Common myeloid progenitor, CD34-positive (primary cell): ENCODE measurements at regions not wholly inside any gene's neighbourhood (a gene's known extent, or its start where the extent isn't known, plus 50 kb on each side); places are given as distances from the start of the nearest gene placed in this dataset.

ENCODE experiments used
- CTCF ChIA-PET: fragments of 350-600 bp; sonication (Branson Sonifier 250); formaldehyde crosslinking; loops from one replicate; lab custom pipeline; 2021; ENCODE audit warnings: antibody characterized with exemption; lab: Charles Lee
- POLR2A ChIA-PET: fragments of 350-600 bp; sonication (Branson Sonifier 250); formaldehyde crosslinking; loops from one replicate; lab custom pipeline; 2021; ENCODE audit warnings: antibody characterized with exemption; lab: Charles Lee
- DNase-seq, 3 donors: peaks; one replicate each; pipeline versions ENCODE4 v3.0.0 to v3.0.0-alpha.2; 2013
- H3K27ac ChIP-seq, 2 experiments: 1 replicate in 1 of 2; 2 replicates in 1 of 2; pipeline ENCODE4 v1.7.0; 2013; ENCODE audit warnings: inconsistent platforms in 2 of 2, low read length in 2 of 2, mild to moderate bottlenecking in 2 of 2, low read depth in 1 of 2, moderate library complexity in 1 of 2; ENCODE audit not compliant: severe bottlenecking in 2 of 2, insufficient read depth in 1 of 2, poor library complexity in 1 of 2
- H3K27me3 ChIP-seq, 5 experiments: replicated peaks in 2 of 5; 1 replicate in 3 of 5; 2 replicates in 2 of 5; pipeline versions ENCODE4 v1.6.1 to v1.7.0; 2013; ENCODE audit warnings: low read length in 4 of 5, mild to moderate bottlenecking in 2 of 5, moderate library complexity in 2 of 5, inconsistent platforms in 1 of 5; ENCODE audit not compliant: insufficient read depth in 5 of 5, control insufficient read depth in 4 of 5
- H3K36me3 ChIP-seq, 4 experiments: 1 replicate in 2 of 4; 2 replicates in 2 of 4; pipeline versions ENCODE4 v1.6.1 to v1.7.0; 2013; ENCODE audit warnings: low read length in 3 of 4, control low read depth in 1 of 4, mild to moderate bottlenecking in 1 of 4; ENCODE audit not compliant: control insufficient read depth in 4 of 4, insufficient read depth in 4 of 4
- H3K4me1 ChIP-seq, 4 experiments: 1 replicate in 3 of 4; 2 replicates in 1 of 4; pipeline versions ENCODE4 v1.6.1 to v1.7.1; 2013; ENCODE audit warnings: low read length in 3 of 4, mild to moderate bottlenecking in 3 of 4, control low read depth in 1 of 4, inconsistent platforms in 1 of 4, moderate library complexity in 1 of 4; ENCODE audit not compliant: control insufficient read depth in 4 of 4, insufficient read depth in 4 of 4; ENCODE audit errors: control extremely low read depth in 1 of 4
- H3K4me3 ChIP-seq, 7 experiments: 1 replicate in 4 of 7; 2 replicates in 3 of 7; pipeline versions ENCODE4 v1.5.1 to v1.7.0; 2013; ENCODE audit warnings: mild to moderate bottlenecking in 7 of 7, low read length in 6 of 7, moderate library complexity in 6 of 7, inconsistent platforms in 2 of 7, low read depth in 2 of 7, control low read depth in 1 of 7; ENCODE audit not compliant: insufficient read depth in 4 of 7, control insufficient read depth in 1 of 7; ENCODE audit errors: extremely low read depth in 1 of 7
- H3K9me3 ChIP-seq, 5 experiments: 1 replicate in 4 of 5; 2 replicates in 1 of 5; pipeline versions ENCODE4 v1.6.1 to v1.7.1; 2013; ENCODE audit warnings: low read length in 4 of 5, mild to moderate bottlenecking in 2 of 5, inconsistent platforms in 1 of 5, low read depth in 1 of 5, moderate library complexity in 1 of 5; ENCODE audit not compliant: control insufficient read depth in 4 of 5, insufficient read depth in 2 of 5; ENCODE audit errors: control extremely low read depth in 1 of 5
- WGBS: methylation state at CpG from one replicate; pipeline ENCODE4 v1.1.5; 2013; ENCODE audit not compliant: insufficient coverage; 5-methylcytosine and 5-hydroxymethylcytosine counted together

DNA sequence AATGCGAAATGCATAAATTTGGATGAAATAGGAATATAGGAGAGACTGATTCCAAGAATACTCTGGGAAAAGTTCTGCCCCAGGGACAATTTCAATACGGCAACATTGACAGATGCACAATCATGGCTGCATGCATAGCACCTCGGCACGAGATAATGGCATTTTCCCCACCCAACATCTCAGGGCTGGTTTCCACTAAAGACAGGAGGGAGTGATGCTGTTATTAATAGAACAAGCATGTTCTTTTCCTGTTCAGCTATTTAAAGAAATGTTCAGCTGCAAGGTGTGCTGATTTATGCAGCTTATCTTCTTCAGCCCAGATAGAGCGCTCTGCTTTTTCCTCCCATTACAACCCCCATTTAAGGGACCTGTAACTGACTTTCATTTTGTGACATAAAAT lies 740.2 kb downstream of the TLR4 start:
- Histone ChIP-seq H3K27ac (no peak overlapping the region), H3K27me3 (no peaks in the 10 kb centered on the region), H3K4me3 (no peak overlapping the region), H3K36me3 (no peaks in the 10 kb centered on the region), H3K4me1 (no peaks in the 10 kb centered on the region), H3K9me3 (no peaks in the 10 kb centered on the region)
- DNase-seq: no peak
- ChIA-PET CTCF (no interaction called here), POLR2A (no interaction called here)
- 100% methylated on average over 1 of the region's 5 CpGs for WGBS

DNA sequence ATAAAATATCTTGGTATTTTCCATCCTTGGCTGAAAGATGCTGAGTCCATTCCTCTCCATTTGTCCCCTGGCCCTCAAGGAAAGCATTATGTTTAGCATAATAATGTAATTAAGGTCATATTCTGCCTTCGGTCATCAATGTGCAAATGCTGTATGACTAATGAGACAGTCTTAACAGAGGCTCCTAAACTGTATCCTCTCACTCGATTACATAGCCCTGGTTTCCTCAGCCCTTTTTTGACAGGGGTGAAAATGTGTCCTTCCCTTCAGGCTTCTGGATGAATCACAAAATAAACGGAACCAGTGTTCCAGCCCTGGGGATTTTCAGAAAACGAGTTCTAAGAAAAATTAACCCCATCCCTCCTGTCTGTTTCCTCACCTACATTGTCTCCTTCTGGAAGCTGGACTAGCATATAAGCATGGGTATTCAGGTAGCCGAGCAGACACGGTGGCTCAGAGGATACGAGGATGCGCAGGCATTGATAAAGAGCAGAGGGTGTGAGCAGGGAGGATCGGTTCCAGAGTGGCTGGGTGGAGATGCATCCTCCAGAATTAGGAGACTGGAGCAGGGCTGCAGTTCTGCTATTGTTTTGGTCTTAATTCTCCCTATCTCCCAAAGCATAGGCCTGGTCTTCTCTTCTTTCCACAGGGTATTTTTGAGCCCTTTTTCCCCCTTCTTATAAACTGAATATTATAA lies 742.9 kb downstream of the TLR4 start:
- H3K4me3 ChIP-seq: no peak overlapping the region
- no peaks in the 10 kb centered on the region for H3K9me3 ChIP-seq
- 72% methylated on average over 8 of the region's 9 CpGs for WGBS
- no peak for DNase-seq
- no peaks in the 10 kb centered on the region for H3K27me3 ChIP-seq
- ChIA-PET POLR2A (no interaction called here), CTCF (no interaction called here)
- H3K27ac ChIP-seq: no peak overlapping the region
- H3K4me1 ChIP-seq: no peaks in the 10 kb centered on the region
- no peaks in the 10 kb centered on the region for H3K36me3 ChIP-seq

- no peak overlapping the region for H3K4me3 ChIP-seq
- 40% methylated on average over 1 of the region's 2 CpGs for WGBS
- no peaks in the 10 kb centered on the region for H3K4me1 ChIP-seq
- no peak for DNase-seq
- POLR2A ChIA-PET: no interaction called here
- H3K27me3 ChIP-seq: no peaks in the 10 kb centered on the region
- CTCF ChIA-PET: no interaction called here
- H3K9me3 ChIP-seq: no peaks in the 10 kb centered on the region
- H3K36me3 ChIP-seq: no peaks in the 10 kb centered on the region
- H3K27ac ChIP-seq: no peak overlapping the region
Observed at GRCh38 chr9:118449554-118449953, 745.4 kb downstream of the TLR4 start.

- H3K4me1 ChIP-seq: no peaks in the 10 kb centered on the region
- ChIA-PET CTCF (no interaction called here), POLR2A (no interaction called here)
- WGBS: no CpG with 5 or more reads among the region's 2 CpGs
- DNase-seq: no peak
- H3K36me3 ChIP-seq: no peaks in the 10 kb centered on the region
- H3K27me3 ChIP-seq: no peaks in the 10 kb centered on the region
- no peak overlapping the region for H3K4me3 ChIP-seq
- H3K9me3 ChIP-seq: no peaks in the 10 kb centered on the region
- no peak overlapping the region for H3K27ac ChIP-seq
Observed at GRCh38 chr9:118455259-118455658, 751.1 kb downstream of the TLR4 start.

- no peak overlapping the region for H3K4me3 ChIP-seq
- WGBS: 91% methylated on average over 2 of the region's 2 CpGs
- no peaks in the 10 kb centered on the region for H3K9me3 ChIP-seq
- ChIA-PET CTCF (no interaction called here), POLR2A (no interaction called here)
- no peaks in the 10 kb centered on the region for H3K4me1 ChIP-seq
- no peaks in the 10 kb centered on the region for H3K27me3 ChIP-seq
- no peak for DNase-seq
- no peak overlapping the region for H3K27ac ChIP-seq
- H3K36me3 ChIP-seq: no peaks in the 10 kb centered on the region
Observed at GRCh38 chr9:118455788-118456187, 751.6 kb downstream of the TLR4 start.

GRCh38 chr9:118457171-118458000 lies 753.2 kb downstream of the TLR4 start:
- Histone ChIP-seq H3K9me3 (no peaks in the 10 kb centered on the region), H3K4me1 (no peaks in the 10 kb centered on the region), H3K36me3 (no peaks in the 10 kb centered on the region), H3K27me3 (no peaks in the 10 kb centered on the region), H3K4me3 (no peak overlapping the region), H3K27ac (no peak overlapping the region)
- POLR2A ChIA-PET: no interaction called here
- CTCF ChIA-PET: no interaction called here
- 98% methylated on average over 5 of the region's 6 CpGs for WGBS
- DNase-seq: no peak

GRCh38 chr9:118459913-118460312 lies 755.7 kb downstream of the TLR4 start:
- ChIA-PET POLR2A (no interaction called here), CTCF (interaction anchor here (1.1 to 1.3 kb wide), 2 partner anchors 9 to 15 kb away, joined by 3 read pairs; no protein-coding TSS in a partner anchor)
- no peak overlapping the region for H3K4me3 ChIP-seq
- no peaks in the 10 kb centered on the region for H3K36me3 ChIP-seq
- no peaks in the 10 kb centered on the region for H3K27me3 ChIP-seq
- H3K4me1 ChIP-seq: no peaks in the 10 kb centered on the region
- H3K27ac ChIP-seq: no peak overlapping the region
- 88% methylated on average over 2 of the region's 2 CpGs for WGBS
- no peak for DNase-seq
- H3K9me3 ChIP-seq: no peaks in the 10 kb centered on the region
